NCI-H82 (cell line): ENCODE measurements at regions not wholly inside any gene's neighbourhood (a gene's known extent, or its start where the extent isn't known, plus 50 kb on each side); places are given as distances from the start of the nearest gene placed in this dataset.

ENCODE experiments used
- DNase-seq: peaks from one replicate; lab custom pipeline; 2025; lab: John Stamatoyannopoulos, UW

- DNase-seq = no peak
Measured at GRCh38 chr12:30092983-30093617, 309.4 kb upstream of the TMTC1 start.

GRCh38 chr12:30090258-30090657 is 306.5 kb upstream of the TMTC1 start:
- DNase-seq = no peak

GRCh38 chr12:30088259-30088995 is 304.7 kb upstream of the TMTC1 start:
- no peak for DNase-seq

GRCh38 chr12:30082381-30082780 is 298.6 kb upstream of the TMTC1 start:
- no peak for DNase-seq

GRCh38 chr12:30074916-30075315 is 291.2 kb upstream of the TMTC1 start:
- no peak for DNase-seq

- no peak for DNase-seq
Measured at GRCh38 chr12:30072824-30073223, 289.1 kb upstream of the TMTC1 start.

- DNase-seq = no peak
Measured at GRCh38 chr12:30067146-30067545, 283.4 kb upstream of the TMTC1 start.

GRCh38 chr12:30064906-30065305 is 281.2 kb upstream of the TMTC1 start:
- DNase-seq = no peak

- DNase-seq = no peak
Measured at GRCh38 chr12:30063435-30063945, 279.7 kb upstream of the TMTC1 start.

- no peak for DNase-seq
Measured at GRCh38 chr12:30048371-30048770, 264.6 kb upstream of the TMTC1 start.

GRCh38 chr12:30047516-30048254 is 263.9 kb upstream of the TMTC1 start:
- DNase-seq = no peak

- DNase-seq = no peak
Measured at GRCh38 chr12:30046376-30046775, 262.6 kb upstream of the TMTC1 start.

GRCh38 chr12:30045171-30045570 is 261.4 kb upstream of the TMTC1 start:
- DNase-seq = no peak

GRCh38 chr12:30044206-30044605 is 260.5 kb upstream of the TMTC1 start:
- no peak for DNase-seq

GRCh38 chr12:30043151-30043847 is 259.6 kb upstream of the TMTC1 start:
- DNase-seq = peak; percentile 83

- no peak for DNase-seq
Measured at GRCh38 chr12:30041096-30041495, 257.4 kb upstream of the TMTC1 start.

- DNase-seq = no peak
Measured at GRCh38 chr12:30030693-30031374, 247.1 kb upstream of the TMTC1 start.

- DNase-seq = peak; percentile 4
Measured at GRCh38 chr12:30026621-30027234, 243.0 kb upstream of the TMTC1 start.

- DNase-seq = no peak
Measured at GRCh38 chr12:30025317-30025716, 241.6 kb upstream of the TMTC1 start.

GRCh38 chr12:30023186-30023585 is 239.4 kb upstream of the TMTC1 start:
- no peak for DNase-seq
